H1 (cell line): ENCODE measurements at regions not wholly inside any gene's neighbourhood (a gene's known extent, or its start where the extent isn't known, plus 50 kb on each side); places are given as distances from the start of the nearest gene placed in this dataset.

Source experiments
- CTCF ChIA-PET: fragments of 300-600 bp; sonication (Branson Sonifier 250); formaldehyde crosslinking; loops from one replicate; lab custom pipeline; 2021; ENCODE audit not compliant: partially characterized antibody; lab: Charles Lee
- POLR2A ChIA-PET: fragments of 300-600 bp; sonication (Branson Sonifier 250); formaldehyde crosslinking; loops from one replicate; lab custom pipeline; 2021; ENCODE audit warnings: inconsistent platforms; ENCODE audit not compliant: partially characterized antibody; lab: Charles Lee
- DNase-seq, 2 experiments: peaks; one replicate each; pipeline versions ENCODE4 v3.0.0 to v3.0.0-alpha.2; 2010 to 2022; ENCODE audit warnings: low spot score in 2 of 2, low read depth in 1 of 2, mixed read lengths in 1 of 2
- FAIRE-seq: peaks from 2 replicates; lab custom pipeline; 2011; peaks lifted over from hg19 to GRCh38; lab: Jason Lieb, UNC
- H2AFZ ChIP-seq: 2 replicates; pipeline ENCODE4 v1.8.1; 2012; ENCODE audit warnings: low read length, inconsistent platforms
- H2AK5ac ChIP-seq: 2 replicates; pipeline ENCODE4 v1.6.1; 2013; ENCODE audit warnings: low read depth, low read length
- H2BK120ac ChIP-seq: replicated peaks from 2 replicates; pipeline ENCODE3; 2013; ENCODE audit warnings: low read depth, low read length, inconsistent platforms
- H2BK12ac ChIP-seq: 2 replicates; pipeline ENCODE4 v1.6.1; 2013; ENCODE audit warnings: low read depth, low read length
- H2BK15ac ChIP-seq: 2 replicates; pipeline ENCODE4 v1.6.1; 2013; ENCODE audit warnings: low read length
- H2BK20ac ChIP-seq: 2 replicates; pipeline ENCODE4 v1.6.1; 2013; ENCODE audit warnings: low read length
- H2BK5ac ChIP-seq: 2 replicates; pipeline ENCODE4 v1.6.1; 2013; ENCODE audit warnings: low read depth, low read length
- H3K14ac ChIP-seq: 2 replicates; pipeline ENCODE4 v1.6.1; 2013; ENCODE audit warnings: inconsistent platforms; ENCODE audit not compliant: insufficient read length
- H3K18ac ChIP-seq: 2 replicates; pipeline ENCODE4 v1.6.1; 2013; ENCODE audit warnings: low read length; ENCODE audit errors: extremely low read depth
- H3K23ac ChIP-seq: 2 replicates; pipeline ENCODE4 v1.6.1; 2013; ENCODE audit warnings: inconsistent platforms; ENCODE audit not compliant: insufficient read length
- H3K23me2 ChIP-seq: 2 replicates; pipeline ENCODE4 v1.6.1; 2013; ENCODE audit warnings: low read depth, low read length
- H3K27ac ChIP-seq: 2 replicates; pipeline ENCODE4 v1.6.1; 2011; ENCODE audit warnings: low read depth, low read length, inconsistent platforms
- H3K27me3 ChIP-seq, 4 experiments: replicated peaks in 1 of 4; 1 replicate in 1 of 4; 2 replicates in 3 of 4; pipeline versions ENCODE4 v1.6.1 to v1.8.1; 2011 to 2013; ENCODE audit warnings: low read length in 3 of 4, mild to moderate bottlenecking in 3 of 4, inconsistent platforms in 2 of 4, mixed read lengths in 2 of 4, moderate library complexity in 1 of 4; ENCODE audit not compliant: control insufficient read depth in 3 of 4, insufficient read depth in 3 of 4; ENCODE audit errors: extremely low read depth in 1 of 4
- H3K36me3 ChIP-seq, 4 experiments: 2 replicates each; pipeline versions ENCODE4 v1.6.1 to v1.8.1; 2011 to 2013; ENCODE audit warnings: mild to moderate bottlenecking in 4 of 4, low read length in 3 of 4, moderate library complexity in 2 of 4, control low read depth in 1 of 4, inconsistent platforms in 1 of 4; ENCODE audit not compliant: insufficient read depth in 4 of 4, control insufficient read depth in 2 of 4
- H3K4ac ChIP-seq: replicated peaks from 2 replicates; pipeline ENCODE3; 2013; ENCODE audit warnings: low read length, low read depth, mixed read lengths, inconsistent platforms; ENCODE audit not compliant: insufficient read length
- H3K4me1 ChIP-seq, 4 experiments: replicated peaks in 1 of 4; 1 replicate in 1 of 4; 2 replicates in 3 of 4; pipeline versions ENCODE4 v1.6.1 to v1.8.1; 2011 to 2013; ENCODE audit warnings: low read length in 3 of 4, inconsistent platforms in 2 of 4, mixed read lengths in 1 of 4; ENCODE audit not compliant: insufficient read depth in 4 of 4, control insufficient read depth in 3 of 4
- H3K4me2 ChIP-seq, 2 experiments: 2 replicates each; pipeline versions ENCODE4 v1.6.1 to v1.8.1; 2011 to 2013; ENCODE audit warnings: low read depth in 2 of 2, low read length in 2 of 2, control low read depth in 1 of 2, inconsistent platforms in 1 of 2, mild to moderate bottlenecking in 1 of 2; ENCODE audit not compliant: insufficient read depth in 1 of 2
- H3K4me3 ChIP-seq, 4 experiments: fragments of 200-600, 300-600 bp in 1 of 4; sonication (generic), shearing (Covaris generic), sonication (Bioruptor Twin) in 1 of 4; 2 replicates each; pipeline versions ENCODE4 v1.5.1 to v1.8.1; 2011 to 2016; ENCODE audit warnings: low read length in 4 of 4, low read depth in 3 of 4, control low read depth in 2 of 4, inconsistent platforms in 2 of 4, mild to moderate bottlenecking in 2 of 4, mixed read lengths in 1 of 4, moderate library complexity in 1 of 4; ENCODE audit not compliant: insufficient read depth in 2 of 4; ENCODE audit errors: extremely low read depth in 1 of 4
- H3K56ac ChIP-seq: replicated peaks from 2 replicates; pipeline ENCODE3; 2013; ENCODE audit warnings: low read depth, mild to moderate bottlenecking, mixed read lengths, low read length, inconsistent platforms; ENCODE audit not compliant: insufficient read length
- H3K79me1 ChIP-seq: 2 replicates; pipeline ENCODE4 v1.6.1; 2013; ENCODE audit warnings: low read depth, low read length, control low read depth
- H3K79me2 ChIP-seq, 2 experiments: 2 replicates each; pipeline versions ENCODE4 v1.6.1 to v1.8.1; 2012 to 2013; ENCODE audit warnings: low read length in 2 of 2, mild to moderate bottlenecking in 2 of 2, inconsistent platforms in 1 of 2; ENCODE audit not compliant: insufficient read depth in 2 of 2, control insufficient read depth in 1 of 2
- H3K9ac ChIP-seq, 4 experiments: replicated peaks in 1 of 4; 1 replicate in 1 of 4; 2 replicates in 3 of 4; pipeline versions ENCODE4 v1.6.1 to v1.8.1; 2011 to 2013; ENCODE audit warnings: low read depth in 3 of 4, low read length in 3 of 4, control low read depth in 2 of 4, mild to moderate bottlenecking in 2 of 4, moderate library complexity in 2 of 4, inconsistent platforms in 1 of 4; ENCODE audit errors: extremely low read depth in 1 of 4
- H3K9me3 ChIP-seq, 2 experiments: 2 replicates each; pipeline versions ENCODE4 v1.6.1 to v1.8.1; 2012 to 2013; ENCODE audit warnings: mild to moderate bottlenecking in 2 of 2, moderate library complexity in 2 of 2, control low read depth in 1 of 2, inconsistent platforms in 1 of 2, low read depth in 1 of 2, low read length in 1 of 2, mixed read lengths in 1 of 2; ENCODE audit not compliant: insufficient read depth in 2 of 2
- H4K20me1 ChIP-seq, 2 experiments: replicated peaks in 1 of 2; 2 replicates each; pipeline versions ENCODE3 to v1.8.1; 2011 to 2013; ENCODE audit warnings: inconsistent platforms in 2 of 2, low read length in 2 of 2, mild to moderate bottlenecking in 1 of 2; ENCODE audit not compliant: insufficient read depth in 2 of 2, control insufficient read depth in 1 of 2
- H4K5ac ChIP-seq: 2 replicates; pipeline ENCODE4 v1.6.1; 2013; ENCODE audit warnings: low read length, low read depth, mixed read lengths, inconsistent platforms; ENCODE audit not compliant: insufficient read length
- H4K8ac ChIP-seq: 2 replicates; pipeline ENCODE4 v1.8.0; 2013; ENCODE audit warnings: mild to moderate bottlenecking, moderate library complexity, low read length, inconsistent platforms; ENCODE audit not compliant: insufficient read depth; ENCODE audit errors: extremely low read depth
- H4K91ac ChIP-seq: replicated peaks from 2 replicates; pipeline ENCODE3; 2013; ENCODE audit warnings: low read length, mixed read lengths, inconsistent platforms; ENCODE audit not compliant: insufficient read length
- ASH2L ChIP-seq: fragments of 200-600, 300-600 bp; sonication (generic); IDR thresholded peaks from one replicate; pipeline ENCODE4 v1.7.1; 2017; ENCODE audit warnings: low read length
- CBX5 ChIP-seq: fragments of 300-800, 300-1000 bp; sonication (generic); IDR thresholded peaks from 2 replicates; pipeline ENCODE4 v1.7.1; 2016; ENCODE audit warnings: antibody characterized with exemption, low read length, low read depth
- CBX8 ChIP-seq: fragments of 300-800, 300-1000 bp; sonication (generic); IDR thresholded peaks from 2 replicates; pipeline ENCODE4 v1.7.1; 2016; ENCODE audit warnings: low read depth, low read length, borderline replicate concordance
- CEBPB ChIP-seq: IDR thresholded peaks from 2 replicates; pipeline ENCODE4 v1.6.1; 2012; ENCODE audit warnings: low read depth, low read length
- CTBP2 ChIP-seq: IDR thresholded peaks from 2 replicates; pipeline ENCODE4 v1.7.0; 2011; ENCODE audit warnings: borderline replicate concordance, mild to moderate bottlenecking, moderate library complexity, mixed read lengths, low read length; ENCODE audit not compliant: insufficient read depth, insufficient read length
- CTCF ChIP-seq, 3 experiments: IDR thresholded peaks; 1 replicate in 2 of 3; 2 replicates in 1 of 3; pipeline versions ENCODE4 v1.5.1 to v1.6.1; 2011; ENCODE audit warnings: low read length in 3 of 3, mild to moderate bottlenecking in 3 of 3, inconsistent platforms in 2 of 3, low read depth in 1 of 3, moderate library complexity in 1 of 3; ENCODE audit not compliant: insufficient read depth in 1 of 3; ENCODE audit errors: control extremely low read depth in 1 of 3
- E2F6 ChIP-seq: IDR thresholded peaks from 2 replicates; pipeline ENCODE4 v1.6.1; 2012; ENCODE audit warnings: inconsistent platforms
- JUN ChIP-seq: IDR thresholded peaks from 2 replicates; pipeline ENCODE4 v1.6.1; 2011; ENCODE audit warnings: low read depth, mild to moderate bottlenecking, improper control_type of control experiment, low read length
- MAFK ChIP-seq: IDR thresholded peaks from 2 replicates; pipeline ENCODE4 v1.6.1; 2012; ENCODE audit warnings: low read depth, mild to moderate bottlenecking, improper control_type of control experiment, low read length
- MAX ChIP-seq: IDR thresholded peaks from 2 replicates; pipeline ENCODE4 v1.6.1; 2012; ENCODE audit warnings: inconsistent platforms
- SP4 ChIP-seq: IDR thresholded peaks from 2 replicates; pipeline ENCODE4 v1.6.1; 2012; ENCODE audit warnings: low read length, inconsistent platforms
- TCF12 ChIP-seq: IDR thresholded peaks from 2 replicates; pipeline ENCODE4 v1.6.1; 2011; ENCODE audit warnings: low read depth, mild to moderate bottlenecking, low read length
- WGBS, 2 experiments: shearing (Covaris generic) in 1 of 2; methylation state at CpG; one replicate each; pipeline versions ENCODE4 v1.1.6 to v1.1.7; 2013 to 2015; ENCODE audit warnings: low lambda C conversion rate in 2 of 2, mixed read lengths in 2 of 2, inconsistent platforms in 1 of 2, low coverage in 1 of 2, missing lambda C conversion rate in 1 of 2; ENCODE audit not compliant: insufficient replicate concordance in 2 of 2, insufficient coverage in 1 of 2, insufficient read length in 1 of 2; ENCODE audit errors: extremely low coverage in 1 of 2, missing lambda C conversion rate in 1 of 2; 5-methylcytosine and 5-hydroxymethylcytosine counted together

- POLR2A ChIA-PET: no interaction called here
- no peak for FAIRE-seq
- no peak overlapping the region for H2AFZ ChIP-seq
- H4K91ac ChIP-seq: no peak overlapping the region
- no peak for DNase-seq
- no peak overlapping the region for H2BK120ac ChIP-seq
- no peak overlapping the region for H3K4ac ChIP-seq
- no peak overlapping the region for H3K14ac ChIP-seq
- no peak overlapping the region for H3K18ac ChIP-seq
- H3K4me1 ChIP-seq: no peaks in the 10 kb centered on the region
- H2BK20ac ChIP-seq: no peak overlapping the region
- no peak overlapping the region for H2BK5ac ChIP-seq
- no peaks in the 10 kb centered on the region for H3K79me1 ChIP-seq
- H4K5ac ChIP-seq: no peak overlapping the region
- no peak overlapping the region for H3K23ac ChIP-seq
- no peak overlapping the region for H2BK15ac ChIP-seq
- no peaks in the 10 kb centered on the region for H4K20me1 ChIP-seq
- H3K36me3 ChIP-seq: no peaks in the 10 kb centered on the region
- no peak overlapping the region for H3K56ac ChIP-seq
- no peaks in the 10 kb centered on the region for H3K27me3 ChIP-seq
- no peak overlapping the region for H4K8ac ChIP-seq
- H2BK12ac ChIP-seq: no peak overlapping the region
- no peak overlapping the region for H3K9ac ChIP-seq
- no peak overlapping the region for H3K4me3 ChIP-seq
- no peaks in the 10 kb centered on the region for H3K9me3 ChIP-seq
- no peaks in the 10 kb centered on the region for H3K79me2 ChIP-seq
- CTCF ChIA-PET: no interaction called here
- 95% methylated on average over 2 of the region's 2 CpGs; no CpG with 5 or more reads in 1 of the 2 experiments for WGBS, 2 experiments
- no peaks in the 10 kb centered on the region for H3K23me2 ChIP-seq
- no peak overlapping the region for H2AK5ac ChIP-seq
- H3K4me2 ChIP-seq: no peak overlapping the region
- no peak overlapping the region for H3K27ac ChIP-seq
- TF ChIP-seq CTBP2 (no peak), JUN (no peak), SP4 (no peak), ASH2L (no peak), CEBPB (no peak), TCF12 (no peak), E2F6 (no peak), CBX5 (no peak), CTCF (IDR thresholded peaks at IDR 0.05; ENCODE audit: control extremely low read depth in 1 of 3, insufficient read depth in 1 of 3, low read depth in 1 of 3, low read length in 3 of 3) (no peak), MAX (no peak), MAFK (no peak), CBX8 (no peak)
Measured at GRCh38 chr3:154496540-154496939, 66.5 kb upstream of the GPR149 start.
